ENCODE measurements at regions not wholly inside any gene's neighbourhood (a gene's known extent, or its start where the extent isn't known, plus 50 kb on each side); places are given as distances from the start of the nearest gene placed in this dataset.

DNA sequence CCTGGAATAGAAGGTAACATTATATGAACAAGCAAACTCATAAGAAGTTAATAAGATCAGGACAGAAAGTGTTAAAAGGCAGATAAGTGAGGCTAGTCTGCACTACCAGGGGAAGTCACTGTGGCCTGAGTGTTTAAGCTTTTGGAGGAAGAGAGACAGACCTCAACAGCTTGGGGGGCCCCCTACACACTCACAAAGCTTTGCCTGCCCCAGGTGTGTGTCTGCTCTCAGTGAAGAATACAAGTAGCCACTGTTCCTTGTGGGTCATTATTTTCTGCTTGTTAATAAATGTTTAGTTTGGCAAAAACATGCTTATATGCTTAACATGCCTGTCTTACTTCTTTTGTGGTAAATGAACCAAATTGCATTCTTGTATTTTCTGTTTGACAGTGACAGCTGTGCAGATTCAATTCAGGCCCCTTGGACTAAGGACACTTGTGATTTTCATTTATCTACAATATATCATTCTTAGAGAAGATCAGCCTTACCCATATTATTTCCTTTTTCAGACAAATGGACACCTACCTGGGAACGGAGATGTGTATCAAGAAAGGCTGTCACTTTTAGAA lies 50.7 kb upstream of the C12orf71 start:
- CTCF ChIA-PET, result no interaction called here
- Mint-ChIP-seq H3K4me1 (ENCODE audit: insufficient read depth, unreplicated experiment) (no peaks in the 10 kb centered on the region), H3K9me3 (ENCODE audit: unreplicated experiment) (no peaks in the 10 kb centered on the region), H3K36me3 (ENCODE audit: insufficient read depth, unreplicated experiment) (no peaks in the 10 kb centered on the region), H3K27me3 (ENCODE audit: insufficient read depth, unreplicated experiment) (no peaks in the 10 kb centered on the region), H3K4me3 (ENCODE audit: unreplicated experiment) (no peak overlapping the region), H3K27ac (ENCODE audit: low read depth, unreplicated experiment) (no peak overlapping the region)
- TF ChIP-seq, protein P1, sequence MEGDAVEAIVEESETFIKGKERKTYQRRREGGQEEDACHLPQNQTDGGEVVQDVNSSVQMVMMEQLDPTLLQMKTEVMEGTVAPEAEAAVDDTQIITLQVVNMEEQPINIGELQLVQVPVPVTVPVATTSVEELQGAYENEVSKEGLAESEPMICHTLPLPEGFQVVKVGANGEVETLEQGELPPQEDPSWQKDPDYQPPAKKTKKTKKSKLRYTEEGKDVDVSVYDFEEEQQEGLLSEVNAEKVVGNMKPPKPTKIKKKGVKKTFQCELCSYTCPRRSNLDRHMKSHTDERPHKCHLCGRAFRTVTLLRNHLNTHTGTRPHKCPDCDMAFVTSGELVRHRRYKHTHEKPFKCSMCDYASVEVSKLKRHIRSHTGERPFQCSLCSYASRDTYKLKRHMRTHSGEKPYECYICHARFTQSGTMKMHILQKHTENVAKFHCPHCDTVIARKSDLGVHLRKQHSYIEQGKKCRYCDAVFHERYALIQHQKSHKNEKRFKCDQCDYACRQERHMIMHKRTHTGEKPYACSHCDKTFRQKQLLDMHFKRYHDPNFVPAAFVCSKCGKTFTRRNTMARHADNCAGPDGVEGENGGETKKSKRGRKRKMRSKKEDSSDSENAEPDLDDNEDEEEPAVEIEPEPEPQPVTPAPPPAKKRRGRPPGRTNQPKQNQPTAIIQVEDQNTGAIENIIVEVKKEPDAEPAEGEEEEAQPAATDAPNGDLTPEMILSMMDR (IDR thresholded peaks at IDR 0.05; ENCODE audit: unreplicated experiment), result no peak
- no TSS peak for BruUV-seq (replicated peaks)
- DNase-seq (ENCODE audit: unreplicated experiment), result no peak
- POLR2A ChIA-PET, result no interaction called here
- intact Hi-C loops (cut with micrococcal nuclease), result no loop called here

- TF ChIP-seq, protein P1 (IDR thresholded peaks at IDR 0.05; ENCODE audit: unreplicated experiment), result no peak
- H3K27me3 Mint-ChIP-seq (ENCODE audit: insufficient read depth, unreplicated experiment), result no peaks in the 10 kb centered on the region
- H3K27ac Mint-ChIP-seq (ENCODE audit: low read depth, unreplicated experiment), result no peak overlapping the region
- intact Hi-C loops (cut with micrococcal nuclease), result loop anchor here (5.0 kb wide), 1 partner anchor 242 kb away; no protein-coding TSS in a partner anchor
- CTCF ChIA-PET, result interaction anchor here (0.6 to 1.3 kb wide), 4 partner anchors 14 to 163 kb away, joined by 3 to 4 read pairs (median 3); no protein-coding TSS in a partner anchor
- no peaks in the 10 kb centered on the region for H3K4me1 Mint-ChIP-seq (ENCODE audit: insufficient read depth, unreplicated experiment)
- BruUV-seq (replicated peaks), result no TSS peak
- POLR2A ChIA-PET, result interaction anchor here (0.6 to 2.0 kb wide), 3 partner anchors 9 to 128 kb away, joined by 3 to 8 read pairs (median 4); no protein-coding TSS in a partner anchor
- no peak overlapping the region for H3K4me3 Mint-ChIP-seq (ENCODE audit: unreplicated experiment)
- H3K36me3 Mint-ChIP-seq (ENCODE audit: insufficient read depth, unreplicated experiment), result no peaks in the 10 kb centered on the region
- DNase-seq (ENCODE audit: unreplicated experiment), result no peak
- no peaks in the 10 kb centered on the region for H3K9me3 Mint-ChIP-seq (ENCODE audit: unreplicated experiment)
Observed at GRCh38 chr12:27140478-27140969, 58.1 kb upstream of the C12orf71 start.

GRCh38 chr12:27142101-27142721 lies 59.8 kb upstream of the C12orf71 start:
- no peaks in the 10 kb centered on the region for H3K4me1 Mint-ChIP-seq (ENCODE audit: insufficient read depth, unreplicated experiment)
- BruUV-seq (replicated peaks), result no TSS peak
- H3K36me3 Mint-ChIP-seq (ENCODE audit: insufficient read depth, unreplicated experiment), result no peaks in the 10 kb centered on the region
- no peak overlapping the region for H3K4me3 Mint-ChIP-seq (ENCODE audit: unreplicated experiment)
- H3K9me3 Mint-ChIP-seq (ENCODE audit: unreplicated experiment), result no peaks in the 10 kb centered on the region
- H3K27ac Mint-ChIP-seq (ENCODE audit: low read depth, unreplicated experiment), result peak overlapping the region; percentile 41
- H3K27me3 Mint-ChIP-seq (ENCODE audit: insufficient read depth, unreplicated experiment), result no peaks in the 10 kb centered on the region
- DNase-seq (ENCODE audit: unreplicated experiment), result peak; percentile 84
- CTCF ChIA-PET, result interaction anchor here (0.6 to 1.5 kb wide), 19 partner anchors 9 to 1627 kb away, joined by 3 to 7 read pairs (median 3); partner anchors contain the start of genes MED21 and TM7SF3
- intact Hi-C loops (cut with micrococcal nuclease), result loop anchor here (1.0 to 5.0 kb wide), 4 partner anchors 102 to 240 kb away; partner anchors contain the start of gene STK38L
- TF ChIP-seq, protein P1 (IDR thresholded peaks at IDR 0.05; ENCODE audit: unreplicated experiment), result peak; percentile 73
- POLR2A ChIA-PET, result interaction anchor here (0.6 to 2.0 kb wide), 3 partner anchors 119 to 315 kb away, joined by 3 to 8 read pairs (median 3); partner anchors contain the start of gene MED21

Measured in MCF 10A (cell line).